ENCODE measurements at regions not wholly inside any gene's neighbourhood (a gene's known extent, or its start where the extent isn't known, plus 50 kb on each side); places are given as distances from the start of the nearest gene placed in this dataset.

DNA sequence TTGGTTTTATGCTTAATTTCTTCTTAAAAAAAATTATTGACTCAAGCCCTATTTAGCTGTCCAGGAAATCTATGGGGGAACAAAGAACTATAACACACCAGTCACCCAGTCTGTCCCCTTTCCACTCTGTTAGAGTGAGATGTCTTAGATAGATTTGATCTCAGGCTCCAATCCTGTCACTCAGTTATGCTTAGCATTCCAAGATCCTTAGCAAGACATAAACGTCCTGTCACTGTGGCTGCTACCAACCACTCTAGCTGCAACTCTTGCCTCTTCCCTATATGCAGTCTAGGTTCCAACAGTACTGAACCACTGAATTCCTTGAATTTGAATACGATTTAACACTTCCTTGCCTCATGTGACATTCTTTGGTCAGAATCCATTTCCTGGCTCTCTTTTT, 241.9 kb upstream of the NWD2 start:
- Histone ChIP-seq H3K9me1 (ENCODE audit: control insufficient read depth, insufficient read depth, low read length) (no peaks in the 10 kb centered on the region), H2AFZ (ENCODE audit: low read depth, low read length) (0 out of 2 replicates have a peak overlapping the region, but pooled peaks have one; percentile 37), H3K79me2 (ENCODE audit: control insufficient read depth, insufficient read depth, low read length) (peaks cover 58% of the 10 kb centered on the region), H3K27ac (ENCODE audit: extremely low read depth, low read depth, low read length) (peak overlapping the region; percentile 97), H3K27me3 (ENCODE audit: control insufficient read depth in 2 of 2, insufficient read depth in 2 of 2, low read length in 2 of 2) (no peaks in the 10 kb centered on the region), H3K4me1 (replicated peaks in 1 of 2; ENCODE audit: control insufficient read depth in 2 of 2, insufficient read depth in 2 of 2, low read length in 2 of 2) (peaks cover 0 to 19% of the 10 kb centered on the region in 2 experiments; a peak in 3 of 5 replicates), H3K9ac (ENCODE audit: insufficient read depth in 1 of 2, low read depth in 2 of 2, low read length in 2 of 2) (peak overlapping the region; percentile 75 to 94; a peak in 3 of 4 replicates), H3K4me3 (peak overlapping the region; percentile 64), H3K9me3 (replicated peaks; ENCODE audit: control insufficient read depth, insufficient read depth, low read depth, low read length) (peaks cover 7% of the 10 kb centered on the region; the same call in 1 of the 2 replicates), H3K36me3 (ENCODE audit: control insufficient read depth, insufficient read depth, low read length) (peaks cover 38% of the 10 kb centered on the region), H3K4me2 (ENCODE audit: insufficient read depth, low read length) (peak overlapping the region; percentile 88), H4K20me1 (replicated peaks; ENCODE audit: control insufficient read depth, insufficient read depth, low read length) (no peaks in the 10 kb centered on the region)
- FAIRE-seq (no peak), ATAC-seq (peak; percentile 59), DNase-seq (ENCODE audit: extremely low read depth in 1 of 4, low spot score in 3 of 4) (peak; percentile 10 to 38 (median 11))
- 5% methylated on average over 2 of the region's 2 CpGs for WGBS (ENCODE audit: insufficient coverage, low coverage, missing lambda C conversion rate)
- intact Hi-C loops (cut with micrococcal nuclease) (no loop called here), in situ Hi-C loops (cut with MboI) (no loop called here)
- ChIA-PET CTCF (ENCODE audit: low intra/inter-chr PET ratio) (no interaction called here), POLR2A (interaction anchor here (2.0 kb wide), 1 partner anchor 16 kb away, joined by 8 read pairs; no protein-coding TSS in a partner anchor)
- TF ChIP-seq TAF1 (IDR thresholded peaks at IDR 0.05; ENCODE audit: control insufficient read depth, extremely low read depth, insufficient read depth, low read length, severe bottlenecking) = peak; percentile 18
- no peak for TF ChIP-seq JUND (IDR thresholded peaks at IDR 0.05; ENCODE audit: borderline replicate concordance, low read depth, low read length)
- no peak for TF ChIP-seq JUND (tag; IDR thresholded peaks at IDR 0.05; ENCODE audit: borderline replicate concordance, low read depth, low read length)
- TF ChIP-seq, protein P1, sequence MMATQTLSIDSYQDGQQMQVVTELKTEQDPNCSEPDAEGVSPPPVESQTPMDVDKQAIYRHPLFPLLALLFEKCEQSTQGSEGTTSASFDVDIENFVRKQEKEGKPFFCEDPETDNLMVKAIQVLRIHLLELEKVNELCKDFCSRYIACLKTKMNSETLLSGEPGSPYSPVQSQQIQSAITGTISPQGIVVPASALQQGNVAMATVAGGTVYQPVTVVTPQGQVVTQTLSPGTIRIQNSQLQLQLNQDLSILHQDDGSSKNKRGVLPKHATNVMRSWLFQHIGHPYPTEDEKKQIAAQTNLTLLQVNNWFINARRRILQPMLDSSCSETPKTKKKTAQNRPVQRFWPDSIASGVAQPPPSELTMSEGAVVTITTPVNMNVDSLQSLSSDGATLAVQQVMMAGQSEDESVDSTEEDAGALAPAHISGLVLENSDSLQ (IDR thresholded peaks at IDR 0.05) = peak; percentile 72
- BruUV-seq (replicated peaks) = no TSS peak

DNA sequence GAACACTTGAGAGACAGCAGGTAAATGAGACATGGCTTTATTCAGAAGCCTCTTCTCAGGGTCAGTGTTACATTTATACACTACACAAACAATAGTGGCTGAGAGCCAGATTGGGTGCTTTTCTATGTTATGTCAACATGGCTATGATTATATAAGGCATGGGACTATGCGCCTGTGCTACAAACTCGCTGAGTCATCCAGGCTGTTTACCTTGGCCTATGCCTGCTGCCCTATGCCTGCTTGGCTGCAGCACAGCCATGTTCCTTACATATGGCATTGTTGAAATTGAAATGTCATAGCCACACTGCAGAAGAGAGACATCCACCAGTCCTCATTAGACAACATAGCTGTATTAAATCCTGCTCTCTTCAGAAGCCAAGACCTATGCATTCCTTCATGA, 236.3 kb upstream of the NWD2 start:
- ChIA-PET CTCF (ENCODE audit: low intra/inter-chr PET ratio) (no interaction called here), POLR2A (interaction anchor here (1.3 kb wide), 1 partner anchor 15 kb away, joined by 4 read pairs; no protein-coding TSS in a partner anchor)
- H3K9ac ChIP-seq (ENCODE audit: insufficient read depth in 1 of 2, low read depth in 2 of 2, low read length in 2 of 2) = no peak overlapping the region
- no peaks in the 10 kb centered on the region for H3K27me3 ChIP-seq (ENCODE audit: control insufficient read depth in 2 of 2, insufficient read depth in 2 of 2, low read length in 2 of 2)
- no peaks in the 10 kb centered on the region for H3K9me1 ChIP-seq (ENCODE audit: control insufficient read depth, insufficient read depth, low read length)
- DNase-seq (ENCODE audit: extremely low read depth in 1 of 4, low spot score in 3 of 4) (peak in 1 of 4 experiments; percentile 28), ATAC-seq (peak; percentile 75), FAIRE-seq (no peak)
- no TSS peak for BruUV-seq (replicated peaks)
- in situ Hi-C loops (cut with MboI) (no loop called here), intact Hi-C loops (cut with micrococcal nuclease) (no loop called here)
- peaks cover 39% of the 10 kb centered on the region for H3K79me2 ChIP-seq (ENCODE audit: control insufficient read depth, insufficient read depth, low read length)
- no peaks in the 10 kb centered on the region for H4K20me1 ChIP-seq (replicated peaks; ENCODE audit: control insufficient read depth, insufficient read depth, low read length)
- H2AFZ ChIP-seq (ENCODE audit: low read depth, low read length) = no peak overlapping the region
- WGBS (ENCODE audit: insufficient coverage, low coverage, missing lambda C conversion rate) = 31% methylated on average over 2 of the region's 2 CpGs
- H3K27ac ChIP-seq (ENCODE audit: extremely low read depth, low read depth, low read length) = no peak overlapping the region
- H3K9me3 ChIP-seq (replicated peaks; ENCODE audit: control insufficient read depth, insufficient read depth, low read depth, low read length) = peaks cover 7% of the 10 kb centered on the region; the same call in 1 of the 2 replicates
- H3K4me1 ChIP-seq (replicated peaks in 1 of 2; ENCODE audit: control insufficient read depth in 2 of 2, insufficient read depth in 2 of 2, low read length in 2 of 2) = peaks cover 0 to 4% of the 10 kb centered on the region in 2 experiments; a peak in 2 of 5 replicates
- no peak overlapping the region for H3K4me3 ChIP-seq
- H3K4me2 ChIP-seq (ENCODE audit: insufficient read depth, low read length) = no peak overlapping the region
- H3K36me3 ChIP-seq (ENCODE audit: control insufficient read depth, insufficient read depth, low read length) = peaks cover 58% of the 10 kb centered on the region
- TF ChIP-seq ZNF778 (CRISPR knock-in tag; IDR thresholded peaks at IDR 0.05) = no peak
- TF ChIP-seq GATAD2A (IDR thresholded peaks at IDR 0.05) = 0 out of 2 replicates have a peak, but pooled peaks have one; percentile 14
- no peak for TF ChIP-seq POU5F1 (IDR thresholded peaks at IDR 0.05; ENCODE audit: borderline replicate concordance, low read depth, low read length, partially characterized antibody)
- TF ChIP-seq, protein P2, sequence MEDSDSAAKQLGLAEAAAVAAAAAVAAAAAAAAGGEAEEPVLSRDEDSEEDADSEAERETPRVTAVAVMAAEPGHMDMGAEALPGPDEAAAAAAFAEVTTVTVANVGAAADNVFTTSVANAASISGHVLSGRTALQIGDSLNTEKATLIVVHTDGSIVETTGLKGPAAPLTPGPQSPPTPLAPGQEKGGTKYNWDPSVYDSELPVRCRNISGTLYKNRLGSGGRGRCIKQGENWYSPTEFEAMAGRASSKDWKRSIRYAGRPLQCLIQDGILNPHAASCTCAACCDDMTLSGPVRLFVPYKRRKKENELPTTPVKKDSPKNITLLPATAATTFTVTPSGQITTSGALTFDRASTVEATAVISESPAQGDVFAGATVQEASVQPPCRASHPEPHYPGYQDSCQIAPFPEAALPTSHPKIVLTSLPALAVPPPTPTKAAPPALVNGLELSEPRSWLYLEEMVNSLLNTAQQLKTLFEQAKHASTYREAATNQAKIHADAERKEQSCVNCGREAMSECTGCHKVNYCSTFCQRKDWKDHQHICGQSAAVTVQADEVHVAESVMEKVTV (CRISPR knock-in tag; IDR thresholded peaks at IDR 0.05) = no peak
- no peak for TF ChIP-seq ESRRA (IDR thresholded peaks at IDR 0.05; ENCODE audit: borderline replicate concordance, low read depth)
- TF ChIP-seq RBM34 (IDR thresholded peaks at IDR 0.05; ENCODE audit: borderline replicate concordance, insufficient read depth, low read length) = no peak
- no peak for TF ChIP-seq KLF16 (IDR thresholded peaks at IDR 0.05)
- TF ChIP-seq CBX3 (IDR thresholded peaks at IDR 0.05; ENCODE audit: borderline replicate concordance in 1 of 2, low read length in 2 of 2) = no peak
- TF ChIP-seq ZNF384 (IDR thresholded peaks at IDR 0.05; ENCODE audit: low read depth, low read length) = no peak
